AML-193 (cell line): ENCODE measurements at regions not wholly inside any gene's neighbourhood (a gene's known extent, or its start where the extent isn't known, plus 50 kb on each side); places are given as distances from the start of the nearest gene placed in this dataset.
"Not testable (repeated sequence)": the region's sequence is repeated elsewhere in the genome, so short reads cannot be mapped to it uniquely, and the experiment has no call there.

ENCODE experiments used
- DNase-seq, 2 experiments: peaks; one replicate each; lab custom pipeline; 2025; lab: John Stamatoyannopoulos, UW

- no peak for DNase-seq
Observed at GRCh38 chr3:157857440-157857839, 248.8 kb downstream of the SHOX2 start.

GRCh38 chr3:157856078-157856939 lies 249.9 kb downstream of the SHOX2 start:
- DNase-seq: no peak

- DNase-seq: not testable (repeated sequence)
Observed at GRCh38 chr3:157845839-157846238, 260.4 kb downstream of the SHOX2 start.

GRCh38 chr3:157844800-157845565 lies 261.2 kb downstream of the SHOX2 start:
- DNase-seq: no peak

GRCh38 chr3:157844216-157844615 lies 262.0 kb downstream of the SHOX2 start:
- DNase-seq: no peak

- no peak for DNase-seq
Observed at GRCh38 chr3:157841029-157841428, 265.2 kb downstream of the SHOX2 start.

- DNase-seq: no peak
Observed at GRCh38 chr3:157840564-157840963, 265.7 kb downstream of the SHOX2 start.

GRCh38 chr3:157838457-157838856 lies 267.8 kb downstream of the SHOX2 start:
- no peak for DNase-seq

- no peak for DNase-seq
Observed at GRCh38 chr3:157837336-157837735, 268.9 kb downstream of the SHOX2 start.

GRCh38 chr3:157836022-157836421 lies 270.2 kb downstream of the SHOX2 start:
- DNase-seq: no peak

- DNase-seq: no peak
Observed at GRCh38 chr3:157832588-157832987, 273.6 kb downstream of the SHOX2 start.

- no peak for DNase-seq
Observed at GRCh38 chr3:157830556-157831236, 275.5 kb downstream of the SHOX2 start.

GRCh38 chr3:157829786-157830185 lies 276.4 kb downstream of the SHOX2 start:
- no peak for DNase-seq

GRCh38 chr3:157824281-157824680 lies 281.9 kb downstream of the SHOX2 start:
- DNase-seq: no peak

GRCh38 chr3:157823050-157823449 lies 283.2 kb downstream of the SHOX2 start:
- DNase-seq: no peak

- DNase-seq: no peak
Observed at GRCh38 chr3:157820157-157820517, 286.1 kb downstream of the SHOX2 start.

GRCh38 chr3:157819270-157820156 lies 286.7 kb downstream of the SHOX2 start:
- no peak for DNase-seq

GRCh38 chr3:157816896-157817295 lies 289.3 kb downstream of the SHOX2 start:
- no peak for DNase-seq

- no peak for DNase-seq
Observed at GRCh38 chr3:157816296-157816695, 289.9 kb downstream of the SHOX2 start.

- no peak for DNase-seq
Observed at GRCh38 chr3:157815739-157816138, 290.5 kb downstream of the SHOX2 start.

- DNase-seq: no peak
Observed at GRCh38 chr3:157810924-157811718, 295.1 kb downstream of the SHOX2 start.
